A549 (cell line): ENCODE measurements at regions not wholly inside any gene's neighbourhood (a gene's known extent, or its start where the extent isn't known, plus 50 kb on each side); places are given as distances from the start of the nearest gene placed in this dataset.

Experiments
- KDM1A ChIP-seq: fragments of 200-600 bp; sonication (generic); IDR thresholded peaks from 2 replicates; pipeline ENCODE4 v1.6.1; 2016; ENCODE audit warnings: low read depth, mild to moderate bottlenecking
- MYC ChIP-seq: IDR thresholded peaks from 2 replicates; pipeline ENCODE4 v1.6.1; 2012; ENCODE audit warnings: mild to moderate bottlenecking, inconsistent platforms, low read length, improper control_type of control experiment, borderline replicate concordance
- POLR2A ChIP-seq: IDR thresholded peaks from 2 replicates; pipeline ENCODE4 v1.6.1; 2012; ENCODE audit warnings: mild to moderate bottlenecking, low read length
- RAD21 ChIP-seq, 2 experiments: fragments of >200 bp in 1 of 2; sonication (Bioruptor Twin) in 1 of 2; formaldehyde crosslinking in 1 of 2; IDR thresholded peaks in 1 of 2; conservative IDR thresholded peaks in 1 of 2; 2 replicates in 1 of 2; 3 replicates in 1 of 2; pipeline ENCODE4 v1.6.1; 2012 to 2018; ENCODE audit warnings: inconsistent platforms in 1 of 2
- SMC3 ChIP-seq: fragments of >200 bp; sonication (Bioruptor Twin); formaldehyde crosslinking; IDR thresholded peaks from 3 replicates; pipeline ENCODE4 v1.6.1; 2018; ENCODE audit warnings: inconsistent platforms
- ZC3H11A ChIP-seq: fragments of 450-650 bp; IDR thresholded peaks from 2 replicates; pipeline ENCODE4 v1.6.1; 2014; ENCODE audit warnings: antibody characterized with exemption, mild to moderate bottlenecking
- TF ChIP-seq, protein P1 (sequence below): fragments of >200 bp; sonication (Bioruptor Twin); formaldehyde crosslinking; IDR thresholded peaks from 3 replicates; pipeline ENCODE4 v1.5.1; 2016

DNA sequence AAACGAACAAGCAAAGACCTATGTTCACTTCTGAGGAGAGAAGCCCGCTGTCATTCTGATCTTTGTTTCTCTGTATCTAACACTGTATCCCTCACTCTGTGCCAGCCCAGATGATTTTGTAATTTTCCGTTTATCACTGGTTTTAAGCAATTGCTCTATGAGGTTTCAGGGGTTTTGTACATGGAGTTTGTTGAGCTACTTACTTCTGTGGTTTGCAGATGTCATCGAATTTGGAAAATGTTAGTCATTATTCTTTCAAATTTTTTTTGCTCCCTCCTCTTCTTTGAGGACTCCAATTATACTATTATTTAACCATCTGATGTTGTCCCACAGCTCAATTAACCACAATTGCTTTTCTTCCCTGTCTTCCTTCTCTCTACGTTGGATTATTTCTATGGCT is 650.9 kb upstream of the IGFBP3 start:
- TF ChIP-seq POLR2A (no peak), KDM1A (no peak), MYC (no peak), SMC3 (no peak), ZC3H11A (no peak), RAD21 (conservative IDR thresholded peaks at IDR 0.05 in 1 of 2, IDR thresholded peaks at IDR 0.05 in 1 of 2) (no peak)
- TF ChIP-seq, protein P1, sequence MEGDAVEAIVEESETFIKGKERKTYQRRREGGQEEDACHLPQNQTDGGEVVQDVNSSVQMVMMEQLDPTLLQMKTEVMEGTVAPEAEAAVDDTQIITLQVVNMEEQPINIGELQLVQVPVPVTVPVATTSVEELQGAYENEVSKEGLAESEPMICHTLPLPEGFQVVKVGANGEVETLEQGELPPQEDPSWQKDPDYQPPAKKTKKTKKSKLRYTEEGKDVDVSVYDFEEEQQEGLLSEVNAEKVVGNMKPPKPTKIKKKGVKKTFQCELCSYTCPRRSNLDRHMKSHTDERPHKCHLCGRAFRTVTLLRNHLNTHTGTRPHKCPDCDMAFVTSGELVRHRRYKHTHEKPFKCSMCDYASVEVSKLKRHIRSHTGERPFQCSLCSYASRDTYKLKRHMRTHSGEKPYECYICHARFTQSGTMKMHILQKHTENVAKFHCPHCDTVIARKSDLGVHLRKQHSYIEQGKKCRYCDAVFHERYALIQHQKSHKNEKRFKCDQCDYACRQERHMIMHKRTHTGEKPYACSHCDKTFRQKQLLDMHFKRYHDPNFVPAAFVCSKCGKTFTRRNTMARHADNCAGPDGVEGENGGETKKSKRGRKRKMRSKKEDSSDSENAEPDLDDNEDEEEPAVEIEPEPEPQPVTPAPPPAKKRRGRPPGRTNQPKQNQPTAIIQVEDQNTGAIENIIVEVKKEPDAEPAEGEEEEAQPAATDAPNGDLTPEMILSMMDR, result no peak
